ENCODE measurements at regions not wholly inside any gene's neighbourhood (a gene's known extent, or its start where the extent isn't known, plus 50 kb on each side); places are given as distances from the start of the nearest gene placed in this dataset.
"Not testable (repeated sequence)": the region's sequence is repeated elsewhere in the genome, so short reads cannot be mapped to it uniquely, and the experiment has no call there.

- DNase-seq = no peak
Observed at GRCh38 chr10:3325954-3326750, 153.6 kb upstream of the PITRM1 start.

DNA sequence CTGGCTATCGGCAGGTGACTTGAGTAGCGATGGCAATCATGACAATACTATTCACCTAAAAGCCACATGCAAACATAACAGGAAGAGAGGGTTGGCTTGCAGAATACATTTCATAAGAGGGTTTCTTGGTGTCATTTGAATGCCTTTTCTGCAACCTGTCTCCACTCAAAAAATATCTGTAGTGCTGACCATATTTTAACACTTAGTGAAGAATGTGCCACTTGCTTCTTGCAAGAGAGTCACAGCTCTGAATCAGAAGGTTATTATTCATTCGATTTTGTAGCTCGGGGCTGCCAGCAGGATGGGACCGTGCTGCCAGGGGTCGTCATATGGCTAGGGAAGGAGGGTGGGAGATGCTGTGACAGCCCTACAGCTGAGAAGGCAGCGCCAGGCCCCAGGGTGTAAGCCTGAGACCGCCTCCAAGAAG is 152.0 kb upstream of the PITRM1 start:
- DNase-seq = no peak

GRCh38 chr10:3323865-3324498 is 151.4 kb upstream of the PITRM1 start:
- no peak for DNase-seq

- no peak for DNase-seq
Observed at GRCh38 chr10:3321123-3321522, 148.5 kb upstream of the PITRM1 start.

GRCh38 chr10:3319811-3320226 is 147.2 kb upstream of the PITRM1 start:
- no peak for DNase-seq

DNA sequence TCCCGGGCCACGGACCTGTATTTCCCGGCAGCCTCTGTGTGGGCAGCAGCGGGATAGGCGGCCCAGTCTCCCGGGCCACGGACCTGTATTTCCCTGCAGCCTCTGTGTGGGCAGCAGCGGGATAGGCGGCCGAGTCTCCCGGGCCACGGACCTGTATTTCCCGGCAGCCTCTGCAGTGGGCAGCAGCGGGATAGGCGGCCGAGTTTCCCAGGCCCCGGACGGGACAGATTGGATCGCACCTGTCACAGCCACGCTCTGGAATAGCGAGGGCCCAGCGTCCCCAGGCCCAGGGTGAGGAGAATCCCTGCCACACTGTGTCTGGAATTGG is 145.9 kb upstream of the PITRM1 start:
- DNase-seq = not testable (repeated sequence)

DNA sequence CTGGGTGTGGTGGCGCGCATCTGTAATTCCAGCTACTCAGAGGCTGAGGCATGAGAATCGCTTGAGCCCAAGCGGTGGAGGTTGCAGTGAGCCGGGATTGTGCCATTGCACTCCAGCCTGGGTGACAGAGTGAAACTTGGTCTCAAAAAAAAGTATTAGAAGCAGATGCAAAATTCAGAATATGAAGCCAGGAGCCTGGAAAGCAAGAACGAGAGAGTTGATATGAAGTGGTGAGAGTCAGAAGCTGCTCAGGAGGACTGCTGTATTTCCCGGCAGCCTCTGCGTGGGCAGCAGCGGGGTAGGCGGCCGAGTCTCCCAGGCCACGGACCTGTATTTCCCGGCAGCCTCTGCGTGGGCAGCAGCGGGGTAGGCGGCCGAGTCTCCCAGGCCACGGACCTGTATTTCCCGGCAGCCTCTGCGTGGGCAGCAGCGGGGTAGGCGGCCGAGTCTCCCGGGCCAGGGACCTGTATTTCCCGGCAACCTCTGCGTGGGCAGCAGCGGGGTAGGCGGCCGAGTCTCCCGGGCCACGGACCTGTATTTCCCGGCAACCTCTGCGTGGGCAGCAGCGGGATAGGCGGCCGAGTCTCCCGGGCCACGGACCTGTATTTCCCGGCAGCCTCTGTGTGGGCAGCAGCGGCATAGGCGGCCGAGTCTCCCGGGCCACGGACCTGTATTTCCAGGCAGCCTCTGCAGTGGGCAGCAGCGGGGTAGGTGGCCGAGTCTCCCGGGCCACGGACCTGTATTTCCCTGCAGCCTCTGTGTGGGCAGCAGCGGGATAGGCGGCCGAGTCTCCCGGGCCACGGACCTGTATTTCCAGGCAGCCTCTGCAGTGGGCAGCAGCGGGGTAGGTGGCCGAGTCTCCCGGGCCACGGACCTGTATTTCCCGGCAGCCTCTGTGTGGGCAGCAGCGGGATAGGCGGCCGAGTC is 145.2 kb upstream of the PITRM1 start:
- not testable (repeated sequence) for DNase-seq

GRCh38 chr10:3314445-3315085 is 142.0 kb upstream of the PITRM1 start:
- not testable (repeated sequence) for DNase-seq

DNA sequence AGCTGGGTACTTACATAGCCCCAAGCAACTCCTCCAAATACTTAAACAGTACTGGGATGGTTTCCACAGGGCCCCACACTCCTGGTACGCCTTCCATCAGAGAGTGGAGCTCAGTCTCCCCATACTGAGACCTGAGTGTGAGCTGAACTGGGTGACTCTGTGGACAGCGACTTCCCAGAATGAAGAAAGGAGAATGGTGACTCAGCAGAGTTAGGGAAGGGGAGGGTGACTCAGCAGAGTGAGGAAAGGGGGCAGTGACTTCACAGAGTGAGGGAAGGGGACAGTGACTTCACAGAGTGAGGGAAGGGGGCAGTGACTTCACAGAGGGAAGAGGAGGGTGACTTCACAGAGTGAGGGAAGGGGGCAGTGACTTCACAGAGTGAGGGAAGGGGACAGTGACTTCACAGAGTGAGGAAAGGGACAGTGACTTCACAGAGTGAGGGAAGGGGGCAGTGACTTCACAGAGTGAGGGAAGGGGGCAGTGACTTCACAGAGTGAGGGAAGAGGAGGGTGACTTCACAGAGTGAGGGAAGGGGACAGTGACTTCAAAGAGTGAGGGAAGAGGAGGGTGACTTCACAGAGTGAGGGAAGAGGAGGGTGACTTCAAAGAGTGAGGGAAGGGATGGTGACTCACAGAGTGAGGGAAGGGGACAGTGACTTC is 141.3 kb upstream of the PITRM1 start:
- not testable (repeated sequence) for DNase-seq

- no peak for DNase-seq
Observed at GRCh38 chr10:3312403-3312940, 139.9 kb upstream of the PITRM1 start.

- DNase-seq = no peak
Observed at GRCh38 chr10:3310016-3310784, 137.6 kb upstream of the PITRM1 start.

GRCh38 chr10:3306050-3306449 is 133.5 kb upstream of the PITRM1 start:
- DNase-seq = no peak

DNA sequence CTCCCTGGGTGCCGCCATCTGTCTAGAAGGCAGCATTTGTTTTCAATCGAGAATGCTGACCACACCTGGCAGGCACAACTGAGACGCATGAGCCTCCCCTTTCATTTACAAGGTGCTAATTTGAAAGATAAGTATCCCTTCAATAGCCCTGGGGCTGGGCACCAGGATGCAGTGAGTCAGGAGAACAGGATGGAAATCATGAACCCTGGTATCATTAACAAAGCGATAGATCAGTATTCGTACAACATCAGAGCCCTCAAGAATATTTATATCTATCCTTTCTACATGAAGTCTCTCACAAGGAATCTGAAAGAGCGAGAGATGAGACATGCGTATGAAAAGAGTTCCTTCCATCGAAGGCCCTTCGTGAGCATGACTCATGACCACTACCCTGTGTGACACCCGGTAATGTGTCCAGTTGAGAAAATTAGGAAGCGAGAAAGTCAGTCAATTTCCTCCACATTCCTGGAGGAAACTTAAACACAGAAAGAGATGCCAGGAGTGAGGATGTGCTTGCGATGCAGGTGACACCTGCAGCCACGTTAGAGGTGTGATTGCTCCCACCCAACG is 123.1 kb upstream of the PITRM1 start:
- no peak for DNase-seq

DNA sequence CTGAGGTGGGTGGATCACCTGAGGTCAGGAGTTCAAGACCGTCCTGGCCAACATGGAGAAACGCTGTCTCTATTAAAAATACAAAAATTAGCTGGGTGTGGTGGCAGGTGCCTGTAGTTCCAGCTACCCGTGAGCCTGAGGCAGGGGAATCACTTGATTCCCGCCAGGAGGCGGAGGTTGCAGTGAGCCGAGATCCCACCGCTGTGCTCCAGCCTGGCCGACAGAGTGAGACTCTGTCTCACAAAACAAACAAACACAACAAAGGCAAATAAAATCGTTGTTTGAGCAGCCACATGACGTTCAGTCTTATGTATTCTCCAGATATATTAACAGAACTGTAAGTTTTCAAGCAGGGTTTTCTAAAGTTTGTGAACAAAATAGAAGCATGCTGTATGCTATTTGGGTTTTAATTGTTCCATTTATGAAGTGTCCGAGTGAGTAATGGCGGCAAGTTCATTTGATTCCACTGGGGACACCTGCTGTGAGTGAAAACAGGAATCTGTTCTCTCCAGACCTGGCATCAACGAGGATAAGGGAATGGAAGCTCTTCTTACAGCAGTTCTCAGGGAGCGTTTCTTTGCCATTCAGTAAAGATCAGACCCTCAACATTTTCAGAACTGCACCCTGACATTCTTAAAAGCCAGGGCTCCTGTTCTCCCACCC is 122.5 kb upstream of the PITRM1 start:
- no peak for DNase-seq

GRCh38 chr10:3293581-3294431 is 121.2 kb upstream of the PITRM1 start:
- no peak for DNase-seq

DNA sequence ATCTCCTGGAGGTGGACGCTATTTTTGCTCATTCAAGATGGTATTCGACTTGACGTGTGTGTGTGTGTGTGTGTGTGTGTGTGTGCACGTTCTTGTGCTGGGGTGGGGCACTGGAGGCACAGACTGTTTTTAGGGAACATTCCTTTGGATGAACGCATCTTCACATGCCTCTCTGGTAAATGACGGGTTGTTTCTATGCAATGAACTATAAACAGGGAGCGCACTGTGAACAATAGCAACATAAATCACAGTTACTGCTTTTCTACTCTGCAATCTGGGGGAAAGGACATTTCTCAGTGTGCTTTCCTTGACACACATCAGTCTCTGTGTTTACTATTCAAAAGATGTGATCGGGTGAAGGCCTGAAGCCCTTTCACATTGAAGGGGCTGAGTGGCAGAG is 120.1 kb upstream of the PITRM1 start:
- no peak for DNase-seq

DNA sequence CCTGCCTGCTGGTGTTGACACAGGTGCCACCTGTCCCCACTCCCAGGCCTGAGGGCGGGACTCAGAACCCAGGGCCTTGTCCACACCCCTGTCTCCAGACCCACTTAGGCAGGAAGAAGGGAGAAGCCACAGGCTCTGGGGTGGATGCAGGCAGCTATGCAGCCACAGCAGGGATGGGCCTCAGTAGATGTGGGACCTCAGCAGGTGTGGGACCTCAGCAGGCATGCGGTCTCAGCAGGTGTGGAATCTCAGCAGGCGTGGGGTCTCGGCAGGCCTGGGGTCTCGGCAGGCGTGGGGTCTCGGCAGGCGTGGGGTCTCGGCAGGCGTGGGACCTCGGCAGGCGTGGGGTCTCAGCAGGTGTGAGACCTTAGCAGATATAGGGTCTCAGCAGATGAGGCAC is 118.0 kb upstream of the PITRM1 start:
- no peak for DNase-seq

- DNase-seq = no peak
Observed at GRCh38 chr10:3287572-3288445, 115.2 kb upstream of the PITRM1 start.

DNA sequence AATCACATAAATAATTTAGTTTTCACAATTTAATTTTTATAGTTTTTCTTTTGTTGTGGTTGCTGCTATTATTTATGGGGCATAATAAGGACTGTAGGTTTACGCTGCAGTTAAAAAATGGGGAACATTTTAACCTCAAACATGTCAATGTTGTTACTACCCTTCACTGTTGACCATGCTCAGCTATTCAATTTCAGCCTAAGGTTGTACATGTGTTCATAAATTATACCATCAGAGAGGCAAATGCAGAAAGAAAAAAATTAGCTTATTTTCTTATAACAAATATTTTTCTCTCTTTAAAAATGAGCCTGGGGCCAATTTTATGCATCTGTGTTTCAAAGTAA is 110.1 kb upstream of the PITRM1 start:
- no peak for DNase-seq

All from NCI-H2171 (cell line).